Activated B cell treated with CpG ODN at 0.5 μM for 24 hours (primary cell): ENCODE measurements at regions not wholly inside any gene's neighbourhood (a gene's known extent, or its start where the extent isn't known, plus 50 kb on each side); places are given as distances from the start of the nearest gene placed in this dataset.

Experiments used
- ATAC-seq: fragments of 200-7000 bp; cut with Tn5 transposase; one replicate; pipeline ENCODE4 v1.10.0; 2021; ENCODE audit warnings: low read depth, mild to moderate bottlenecking, moderate library complexity
- CTCF ChIA-PET: fragments of 350-600 bp; sonication (Branson Sonifier 250); formaldehyde crosslinking; loops from one replicate; lab custom pipeline; 2021; ENCODE audit warnings: antibody characterized with exemption; lab: Charles Lee
- POLR2A ChIA-PET: fragments of 350-600 bp; sonication (Branson Sonifier 250); formaldehyde crosslinking; loops from one replicate; lab custom pipeline; 2021; ENCODE audit warnings: antibody characterized with exemption; lab: Charles Lee
- DNase-seq: peaks from one replicate; pipeline ENCODE4 v3.0.0; 2022
- H3K27ac Mint-ChIP-seq: one replicate; pipeline ENCODE4 v1.8.0; 2020; ENCODE audit warnings: mixed read lengths
- H3K27me3 Mint-ChIP-seq: one replicate; pipeline ENCODE4 v1.8.0; 2021; ENCODE audit warnings: mixed read lengths
- H3K36me3 Mint-ChIP-seq: one replicate; pipeline ENCODE4 v1.8.0; 2021; ENCODE audit warnings: low read depth, mixed read lengths
- H3K4me1 Mint-ChIP-seq: one replicate; pipeline ENCODE4 v1.8.0; 2021; ENCODE audit warnings: mixed read lengths
- H3K4me3 Mint-ChIP-seq: one replicate; pipeline ENCODE4 v1.8.0; 2020; ENCODE audit warnings: mild to moderate bottlenecking, mixed read lengths
- H3K9me3 Mint-ChIP-seq: one replicate; pipeline ENCODE4 v1.8.0; 2020; ENCODE audit warnings: mixed read lengths
- CTCF ChIP-seq: fragments of 200-600 bp; IDR thresholded peaks from one replicate; pipeline ENCODE4 v1.8.0; 2022; ENCODE audit warnings: antibody characterized with exemption, mild to moderate bottlenecking
- intact Hi-C: fragments of 100-400 bp; cut with micrococcal nuclease; formaldehyde crosslinking; loops from one replicate; pipeline ENCODE4 v1.15.1; 2024

DNA sequence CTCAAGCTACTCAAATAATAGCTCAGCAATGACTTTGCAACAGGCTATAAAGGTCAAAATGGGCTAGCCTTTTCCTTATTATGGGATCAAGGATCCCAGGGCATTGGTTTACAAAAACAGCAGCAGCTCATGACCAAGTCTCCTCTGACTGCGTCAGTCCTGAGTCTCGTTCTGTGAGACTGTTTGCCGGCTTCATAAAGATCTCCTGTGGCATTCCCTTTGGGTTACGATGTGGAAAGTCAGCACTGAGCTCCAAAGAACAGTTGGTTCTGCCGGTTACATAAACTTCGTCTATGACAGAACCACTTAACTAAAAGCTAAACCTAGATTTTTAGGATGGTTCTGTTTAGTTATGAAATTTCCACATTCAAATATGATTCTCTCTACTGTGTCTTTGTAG is 674.9 kb downstream of the ZEB2 start:
- TF ChIP-seq CTCF: no peak
- no peak overlapping the region for H3K27ac Mint-ChIP-seq
- DNase-seq (no peak), ATAC-seq (no peak)
- H3K4me1 Mint-ChIP-seq: no peaks in the 10 kb centered on the region
- intact Hi-C loops: no loop called here
- no peaks in the 10 kb centered on the region for H3K27me3 Mint-ChIP-seq
- no peaks in the 10 kb centered on the region for H3K9me3 Mint-ChIP-seq
- CTCF ChIA-PET: no interaction called here
- H3K36me3 Mint-ChIP-seq: no peaks in the 10 kb centered on the region
- no peak overlapping the region for H3K4me3 Mint-ChIP-seq
- POLR2A ChIA-PET: no interaction called here

- H3K27me3 Mint-ChIP-seq: no peaks in the 10 kb centered on the region
- H3K27ac Mint-ChIP-seq: no peak overlapping the region
- no peaks in the 10 kb centered on the region for H3K36me3 Mint-ChIP-seq
- H3K4me3 Mint-ChIP-seq: no peak overlapping the region
- no peak for DNase-seq
- intact Hi-C loops: no loop called here
- H3K4me1 Mint-ChIP-seq: no peaks in the 10 kb centered on the region
- H3K9me3 Mint-ChIP-seq: no peaks in the 10 kb centered on the region
- ATAC-seq: no peak
- ChIA-PET POLR2A (no interaction called here), CTCF (no interaction called here)
- TF ChIP-seq CTCF: no peak
Observed at GRCh38 chr2:143843686-143844085, 676.2 kb downstream of the ZEB2 start.

DNA sequence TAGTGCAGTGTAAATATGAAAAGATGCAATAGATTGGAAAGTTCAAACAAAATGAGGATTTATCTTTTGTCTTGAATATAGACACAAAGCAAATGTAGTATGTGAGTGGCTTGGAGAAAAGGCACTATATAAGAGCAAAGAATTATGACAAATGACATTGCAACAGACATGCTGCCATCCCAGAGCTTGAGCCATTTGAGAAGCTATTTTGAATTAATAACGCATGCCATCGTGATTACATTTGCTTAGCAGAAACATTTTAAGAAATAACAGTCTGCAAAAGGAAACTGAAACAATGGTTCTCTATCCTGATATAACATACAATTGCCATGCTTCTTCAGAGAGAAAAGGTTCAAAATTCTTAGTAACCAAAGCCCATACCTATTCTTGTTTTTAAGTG is 677.1 kb downstream of the ZEB2 start:
- ChIA-PET CTCF (no interaction called here), POLR2A (no interaction called here)
- DNase-seq (no peak), ATAC-seq (no peak)
- Mint-ChIP-seq H3K9me3 (no peaks in the 10 kb centered on the region), H3K4me1 (no peaks in the 10 kb centered on the region), H3K36me3 (no peaks in the 10 kb centered on the region), H3K27me3 (no peaks in the 10 kb centered on the region), H3K4me3 (no peak overlapping the region), H3K27ac (no peak overlapping the region)
- no peak for TF ChIP-seq CTCF
- intact Hi-C loops: no loop called here

DNA sequence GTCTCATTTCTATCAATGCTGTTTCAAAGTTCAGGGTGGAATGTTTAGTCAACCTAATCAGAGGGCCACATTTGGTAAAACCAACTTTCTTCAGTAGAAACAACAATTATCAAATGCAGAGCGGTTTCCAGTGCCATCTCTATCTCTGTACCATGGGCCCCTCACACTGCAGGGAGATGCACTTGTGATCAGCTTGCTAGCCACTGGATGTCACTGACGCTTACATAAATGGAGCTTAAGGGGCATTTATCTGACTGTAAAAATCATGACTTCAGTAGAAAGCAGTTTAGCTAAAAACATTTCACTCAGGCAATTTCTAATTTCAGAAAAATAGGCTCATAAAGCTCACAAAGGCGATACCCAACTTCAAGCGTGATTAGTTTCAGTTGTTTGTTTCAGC is 678.0 kb downstream of the ZEB2 start:
- no peaks in the 10 kb centered on the region for H3K4me1 Mint-ChIP-seq
- H3K27ac Mint-ChIP-seq: no peak overlapping the region
- no peak for TF ChIP-seq CTCF
- intact Hi-C loops: no loop called here
- no peak overlapping the region for H3K4me3 Mint-ChIP-seq
- no peaks in the 10 kb centered on the region for H3K36me3 Mint-ChIP-seq
- no peak for DNase-seq
- POLR2A ChIA-PET: no interaction called here
- no peaks in the 10 kb centered on the region for H3K9me3 Mint-ChIP-seq
- ATAC-seq: no peak
- H3K27me3 Mint-ChIP-seq: no peaks in the 10 kb centered on the region
- CTCF ChIA-PET: no interaction called here

GRCh38 chr2:143840601-143841000 is 679.3 kb downstream of the ZEB2 start:
- Mint-ChIP-seq H3K36me3 (no peaks in the 10 kb centered on the region), H3K9me3 (no peaks in the 10 kb centered on the region), H3K4me1 (no peaks in the 10 kb centered on the region), H3K4me3 (no peak overlapping the region), H3K27me3 (no peaks in the 10 kb centered on the region), H3K27ac (no peak overlapping the region)
- ChIA-PET POLR2A (no interaction called here), CTCF (interaction anchor here (1.6 kb wide), 1 partner anchor 52 kb away, joined by 3 read pairs; no protein-coding TSS in a partner anchor)
- intact Hi-C loops: no loop called here
- no peak for DNase-seq
- TF ChIP-seq CTCF: no peak
- ATAC-seq: no peak
